Lung (tissue), 11 donors: ENCODE measurements at regions not wholly inside any gene's neighbourhood (a gene's known extent, or its start where the extent isn't known, plus 50 kb on each side); places are given as distances from the start of the nearest gene placed in this dataset.
"Not testable (repeated sequence)": the region's sequence is repeated elsewhere in the genome, so short reads cannot be mapped to it uniquely, and the experiment has no call there.

Source experiments
- ATAC-seq: fragments of 200-7000 bp; cut with Tn5 transposase; one replicate; pipeline ENCODE4 v1.9.1; 2020; ENCODE audit warnings: moderate number of reproducible peaks; ENCODE audit not compliant: insufficient read depth, low FRiP score
- DNase-seq, 3 donors: peaks; one replicate each; pipeline ENCODE4 v3.0.0-alpha.2; 2013 to 2017
- H3K27ac ChIP-seq, 2 donors: one replicate each; pipeline ENCODE4 v1.5.1; 2013; ENCODE audit warnings: mild to moderate bottlenecking in 2 of 2, moderate library complexity in 2 of 2, control low read depth in 1 of 2, inconsistent platforms in 1 of 2, low read depth in 1 of 2, low read length in 1 of 2
- H3K27me3 ChIP-seq, 3 donors: one replicate each; pipeline ENCODE4 v1.5.1; 2013; ENCODE audit warnings: low read length in 2 of 3; ENCODE audit not compliant: control insufficient read depth in 3 of 3, insufficient read depth in 3 of 3
- H3K36me3 ChIP-seq, 4 donors: one replicate each; pipeline ENCODE4 v1.5.1; 2013; ENCODE audit warnings: low read length in 4 of 4, mild to moderate bottlenecking in 1 of 4, moderate library complexity in 1 of 4; ENCODE audit not compliant: control insufficient read depth in 4 of 4, insufficient read depth in 4 of 4
- H3K4me1 ChIP-seq, 5 donors: one replicate each; pipeline ENCODE4 v1.5.1; 2013; ENCODE audit warnings: low read length in 5 of 5, mild to moderate bottlenecking in 2 of 5, moderate library complexity in 1 of 5; ENCODE audit not compliant: control insufficient read depth in 5 of 5, insufficient read depth in 5 of 5
- H3K4me3 ChIP-seq: one replicate; pipeline ENCODE4 v1.5.1; 2013; ENCODE audit warnings: mild to moderate bottlenecking, control low read depth, moderate library complexity
- H3K9ac ChIP-seq, 2 donors: one replicate each; pipeline ENCODE4 v1.5.1; 2013; ENCODE audit warnings: low read length in 2 of 2, control low read depth in 1 of 2; ENCODE audit not compliant: insufficient read depth in 1 of 2
- H3K9me3 ChIP-seq, 4 donors: one replicate each; pipeline ENCODE4 v1.5.1; 2013; ENCODE audit warnings: low read length in 3 of 4, mild to moderate bottlenecking in 1 of 4, moderate library complexity in 1 of 4; ENCODE audit not compliant: control insufficient read depth in 4 of 4, insufficient read depth in 3 of 4
- WGBS, 2 donors: extraction: QIAGEN DNeasy Blood & Tissue Kit; methylation state at CpG; one replicate each; pipeline ENCODE4 v1.1.7; 2013; 5-methylcytosine and 5-hydroxymethylcytosine counted together
- TF ChIP-seq, protein P1 (sequence below): IDR thresholded peaks from 2 replicates; pipeline ENCODE4 v1.5.1; 2012; ENCODE audit warnings: mild to moderate bottlenecking; ENCODE audit errors: control extremely low read depth, extremely low read depth
- donor health status: control.
- donor health status: control.
- donor health status: Bipolar disorder and iron deficiency.
- donor health status: healthy.
- donor health status: DM: yes; HTN: yes; CAD: no.

DNA sequence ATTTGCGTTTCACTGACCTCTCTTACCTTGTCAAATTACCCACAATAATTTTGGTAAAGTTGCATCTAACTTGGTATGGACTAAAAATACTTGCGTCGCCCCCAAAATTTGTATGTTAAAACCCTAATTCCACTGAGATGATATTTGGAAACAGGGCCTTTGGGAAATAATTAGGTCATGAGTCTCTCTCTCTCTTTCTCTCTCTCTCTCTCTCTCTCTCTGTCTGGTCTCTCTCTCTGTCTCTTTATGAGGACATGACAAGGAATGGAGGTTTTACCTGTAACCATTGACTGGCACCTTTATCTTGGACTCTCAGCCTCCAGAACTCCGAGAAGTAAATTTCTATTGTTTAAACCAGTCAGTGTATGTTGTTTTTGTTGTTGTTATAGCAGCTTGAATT lies 111.5 kb upstream of the BDP1 start:
- not testable (repeated sequence) for DNase-seq, H3K9me3 ChIP-seq, ATAC-seq, H3K27ac ChIP-seq, H3K9ac ChIP-seq, H3K36me3 ChIP-seq, H3K4me3 ChIP-seq, H3K27me3 ChIP-seq, H3K4me1 ChIP-seq
- WGBS, 2 donors = no CpG with 5 or more reads among the region's 4 CpGs

DNA sequence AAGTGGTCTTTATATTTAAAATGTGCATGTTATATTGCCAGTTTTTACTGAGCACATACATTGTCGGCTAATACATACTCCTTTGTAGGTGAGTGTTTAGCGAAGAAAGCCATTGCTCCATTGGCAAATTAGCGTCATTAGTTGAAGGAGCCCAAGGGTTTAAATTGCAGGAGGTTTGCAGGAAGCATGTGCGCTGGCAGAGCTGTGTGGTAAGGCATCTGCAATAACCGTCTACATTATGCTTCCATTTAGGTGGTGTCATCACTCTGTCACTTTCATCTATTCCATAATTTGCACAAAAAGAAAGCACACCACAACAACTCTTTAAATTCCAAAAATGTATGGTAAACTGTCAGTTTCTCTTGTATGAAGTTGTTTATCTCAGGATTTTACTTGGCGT lies 82.8 kb upstream of the BDP1 start:
- not testable (repeated sequence) for H3K4me3 ChIP-seq, H3K27me3 ChIP-seq, H3K4me1 ChIP-seq, H3K36me3 ChIP-seq, H3K27ac ChIP-seq, H3K9ac ChIP-seq, ATAC-seq, H3K9me3 ChIP-seq
- 28 to 55% methylated on average over 6 of the region's 6 CpGs for WGBS, 2 donors
- peak; percentile 19 to 53 (median 41) for DNase-seq

DNA sequence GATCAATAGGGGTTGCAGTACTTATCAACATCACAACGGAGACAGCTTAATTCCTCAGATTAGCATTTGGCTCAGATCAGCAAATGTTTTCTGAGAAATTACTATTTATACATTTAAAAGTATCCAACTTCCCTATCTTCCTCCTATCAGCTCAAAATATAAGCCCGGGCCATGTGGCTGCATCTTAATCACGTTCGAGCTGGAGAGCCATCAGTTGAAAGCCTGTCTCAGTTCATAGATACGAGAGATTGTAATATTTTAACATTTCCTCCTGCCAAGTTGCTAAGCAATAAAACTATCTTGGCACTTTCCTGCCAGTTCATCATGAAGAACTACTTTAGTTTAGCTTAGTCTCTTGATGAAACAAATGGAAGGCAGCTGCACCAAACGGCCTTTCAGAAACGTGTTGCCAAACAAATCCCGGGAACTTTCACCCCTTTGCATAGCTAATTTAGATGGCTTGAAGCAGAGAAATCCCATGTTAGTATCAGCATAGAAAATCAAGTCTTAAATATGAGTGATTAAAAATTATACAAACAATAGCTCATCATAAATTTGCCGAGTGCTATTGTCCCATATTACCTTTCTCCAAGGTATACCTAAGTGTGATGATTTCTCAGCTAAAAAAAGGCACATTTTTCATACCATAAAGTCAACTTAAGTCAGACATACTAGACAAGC lies 82.3 kb upstream of the BDP1 start:
- H3K36me3 ChIP-seq, ATAC-seq, H3K4me3 ChIP-seq, H3K27ac ChIP-seq, H3K4me1 ChIP-seq, H3K9me3 ChIP-seq, H3K9ac ChIP-seq, H3K27me3 ChIP-seq: not testable (repeated sequence)
- DNase-seq = peak; percentile 60 to 86 (median 83)
- WGBS, 2 donors = 23 to 28% methylated on average over 8 of the region's 9 CpGs

DNA sequence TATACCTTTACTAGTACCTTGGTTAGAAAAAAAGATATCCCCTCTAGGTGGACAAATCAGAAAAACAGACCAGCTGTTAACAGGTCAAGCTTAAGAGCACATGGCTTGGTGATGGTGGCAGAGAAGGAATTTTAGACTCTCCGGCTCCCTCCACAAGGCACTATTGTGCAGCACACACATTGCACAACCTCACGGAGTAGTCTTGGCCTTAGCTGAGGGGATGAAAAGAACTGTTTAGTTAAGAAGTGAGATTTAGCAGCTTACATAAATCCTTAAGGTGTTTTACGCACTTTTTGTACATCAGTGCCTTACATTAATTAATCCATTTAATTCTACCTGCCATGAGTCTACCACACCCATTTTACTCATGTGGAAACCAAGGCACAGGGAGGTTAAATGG lies 71.2 kb upstream of the BDP1 start:
- not testable (repeated sequence) for H3K27ac ChIP-seq, DNase-seq, H3K36me3 ChIP-seq, H3K27me3 ChIP-seq, H3K9me3 ChIP-seq, ATAC-seq, H3K9ac ChIP-seq, H3K4me1 ChIP-seq, H3K4me3 ChIP-seq
- 74 to 81% methylated on average over 3 of the region's 3 CpGs for WGBS, 2 donors

DNA sequence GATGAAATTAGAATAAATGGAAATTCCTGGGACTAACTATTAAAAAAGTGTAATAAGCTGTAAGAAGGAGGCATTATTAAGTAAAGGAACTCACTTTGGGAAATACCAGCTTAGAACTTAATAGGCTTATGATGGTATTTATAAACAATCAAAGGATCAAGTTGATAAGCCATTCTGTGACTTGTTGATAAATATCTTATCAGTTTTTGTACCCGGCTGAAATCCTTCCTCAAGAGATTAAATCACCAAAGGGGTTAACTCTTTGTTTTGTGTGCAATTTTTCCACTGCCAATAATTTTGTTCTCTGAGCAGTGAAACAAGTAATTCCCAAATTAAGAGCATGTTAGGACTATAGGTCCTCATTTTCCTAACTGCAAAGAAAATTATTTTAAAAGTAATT lies 70.7 kb upstream of the BDP1 start:
- no peaks in the 10 kb centered on the region for H3K27me3 ChIP-seq
- no peak overlapping the region for H3K9ac ChIP-seq
- H3K27ac ChIP-seq = no peak overlapping the region
- WGBS, 2 donors = 21 to 50% methylated on average over 1 of the region's 1 CpG
- peaks cover 0 to 2% (median 0%) of the 10 kb centered on the region in 5 donors for H3K4me1 ChIP-seq
- no peaks in the 10 kb centered on the region for H3K36me3 ChIP-seq
- H3K4me3 ChIP-seq = no peak overlapping the region
- ATAC-seq (no peak), DNase-seq (no peak)
- H3K9me3 ChIP-seq = no peaks in the 10 kb centered on the region
- TF ChIP-seq, protein P1, sequence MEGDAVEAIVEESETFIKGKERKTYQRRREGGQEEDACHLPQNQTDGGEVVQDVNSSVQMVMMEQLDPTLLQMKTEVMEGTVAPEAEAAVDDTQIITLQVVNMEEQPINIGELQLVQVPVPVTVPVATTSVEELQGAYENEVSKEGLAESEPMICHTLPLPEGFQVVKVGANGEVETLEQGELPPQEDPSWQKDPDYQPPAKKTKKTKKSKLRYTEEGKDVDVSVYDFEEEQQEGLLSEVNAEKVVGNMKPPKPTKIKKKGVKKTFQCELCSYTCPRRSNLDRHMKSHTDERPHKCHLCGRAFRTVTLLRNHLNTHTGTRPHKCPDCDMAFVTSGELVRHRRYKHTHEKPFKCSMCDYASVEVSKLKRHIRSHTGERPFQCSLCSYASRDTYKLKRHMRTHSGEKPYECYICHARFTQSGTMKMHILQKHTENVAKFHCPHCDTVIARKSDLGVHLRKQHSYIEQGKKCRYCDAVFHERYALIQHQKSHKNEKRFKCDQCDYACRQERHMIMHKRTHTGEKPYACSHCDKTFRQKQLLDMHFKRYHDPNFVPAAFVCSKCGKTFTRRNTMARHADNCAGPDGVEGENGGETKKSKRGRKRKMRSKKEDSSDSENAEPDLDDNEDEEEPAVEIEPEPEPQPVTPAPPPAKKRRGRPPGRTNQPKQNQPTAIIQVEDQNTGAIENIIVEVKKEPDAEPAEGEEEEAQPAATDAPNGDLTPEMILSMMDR = no peak

DNA sequence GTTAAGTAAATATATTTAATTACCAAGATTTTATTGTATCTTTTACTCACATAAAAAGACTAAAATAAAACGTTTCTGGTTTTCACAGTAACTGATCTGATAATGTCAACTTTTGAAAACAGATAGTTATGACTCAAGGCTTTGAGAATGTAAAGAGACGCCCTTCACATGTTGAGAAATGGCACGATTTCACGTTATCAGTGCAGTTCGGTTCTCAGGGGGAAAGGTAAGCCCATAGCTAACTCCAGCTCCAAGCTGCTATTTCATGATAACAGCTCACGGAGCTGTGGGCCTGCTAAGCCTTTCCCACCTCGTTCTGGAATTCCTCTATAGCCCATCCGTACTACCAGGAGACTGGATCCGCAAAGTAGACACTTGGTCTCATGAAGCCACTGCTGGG lies 70.2 kb upstream of the BDP1 start:
- H3K9ac ChIP-seq, H3K27me3 ChIP-seq, H3K36me3 ChIP-seq, H3K4me1 ChIP-seq, DNase-seq, H3K27ac ChIP-seq, H3K9me3 ChIP-seq, ATAC-seq, H3K4me3 ChIP-seq: not testable (repeated sequence)
- WGBS, 2 donors = 56 to 73% methylated on average over 9 of the region's 9 CpGs

DNA sequence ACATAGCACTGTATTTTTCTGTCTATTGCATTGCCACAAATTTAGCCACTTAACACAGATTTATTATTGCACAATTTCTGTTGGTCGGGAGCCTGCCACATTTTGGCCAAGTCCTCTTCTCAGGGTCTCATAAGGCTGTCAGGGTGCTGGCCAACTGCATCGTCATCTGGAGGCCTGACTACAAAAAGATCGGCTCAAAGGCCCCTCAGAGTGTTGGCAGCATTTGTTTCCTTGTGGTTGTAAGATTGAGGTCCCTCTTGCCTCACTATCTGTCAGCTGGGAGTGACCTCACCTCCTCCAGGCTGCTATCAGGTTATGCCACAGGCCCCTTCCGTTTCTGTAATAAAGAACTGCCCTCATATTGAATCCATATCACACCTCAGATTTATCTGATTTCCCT lies 67.3 kb upstream of the BDP1 start:
- H3K27ac ChIP-seq, H3K36me3 ChIP-seq, ATAC-seq, H3K4me3 ChIP-seq, H3K4me1 ChIP-seq, H3K9ac ChIP-seq, H3K27me3 ChIP-seq, H3K9me3 ChIP-seq: not testable (repeated sequence)
- 28 to 30% methylated on average over 4 of the region's 4 CpGs for WGBS, 2 donors
- peak; percentile 36 to 66 (median 45) for DNase-seq

DNA sequence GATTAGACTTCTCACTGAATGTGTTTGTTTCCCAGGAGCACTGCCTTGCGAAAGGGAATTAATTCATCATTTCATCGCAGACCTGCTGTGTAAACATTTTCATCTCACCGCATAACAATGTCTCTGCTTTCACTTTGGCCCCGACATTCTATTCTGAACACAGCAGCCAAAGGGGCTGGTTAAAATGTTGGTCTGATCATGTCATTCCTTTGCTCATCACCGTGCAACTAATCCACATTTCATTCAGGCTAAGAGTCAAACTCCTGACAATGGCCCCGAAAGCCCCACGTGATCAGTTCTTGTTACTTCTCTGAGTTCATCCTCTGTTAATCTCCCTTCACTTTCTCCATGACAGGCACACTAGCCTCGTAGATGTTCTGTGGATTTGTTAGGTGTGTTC lies 57.1 kb upstream of the BDP1 start:
- H3K36me3 ChIP-seq, H3K4me3 ChIP-seq, H3K4me1 ChIP-seq, H3K9me3 ChIP-seq, H3K9ac ChIP-seq, ATAC-seq, H3K27ac ChIP-seq, DNase-seq, H3K27me3 ChIP-seq: not testable (repeated sequence)
- WGBS, 2 donors = 55 to 71% methylated on average over 4 to 5 of the region's 8 CpGs
